Adrenal gland (tissue), 5 donors: ENCODE measurements at regions not wholly inside any gene's neighbourhood (a gene's known extent, or its start where the extent isn't known, plus 50 kb on each side); places are given as distances from the start of the nearest gene placed in this dataset.

ENCODE experiments used
- POLR2A ChIP-seq, 2 donors: fragments of 450-650 bp; IDR thresholded peaks; one replicate each; pipeline ENCODE4 v1.6.1; 2017; ENCODE audit warnings: antibody characterized with exemption in 2 of 2, mild to moderate bottlenecking in 2 of 2, moderate library complexity in 1 of 2
- TF ChIP-seq, protein P1 (sequence below), 6 experiments: fragments of 450-650 bp in 4 of 6; fragments of 200-600 bp in 2 of 6; sonication (generic) in 1 of 6; IDR thresholded peaks; 1 replicate in 5 of 6; 2 replicates in 1 of 6; pipeline versions ENCODE4 v1.5.1 to v1.8.0; 2016 to 2021; ENCODE audit warnings: antibody characterized with exemption in 6 of 6, mild to moderate bottlenecking in 2 of 6, moderate library complexity in 1 of 6
- donor health status: DM: no; HTN: no; CAD: no.

DNA sequence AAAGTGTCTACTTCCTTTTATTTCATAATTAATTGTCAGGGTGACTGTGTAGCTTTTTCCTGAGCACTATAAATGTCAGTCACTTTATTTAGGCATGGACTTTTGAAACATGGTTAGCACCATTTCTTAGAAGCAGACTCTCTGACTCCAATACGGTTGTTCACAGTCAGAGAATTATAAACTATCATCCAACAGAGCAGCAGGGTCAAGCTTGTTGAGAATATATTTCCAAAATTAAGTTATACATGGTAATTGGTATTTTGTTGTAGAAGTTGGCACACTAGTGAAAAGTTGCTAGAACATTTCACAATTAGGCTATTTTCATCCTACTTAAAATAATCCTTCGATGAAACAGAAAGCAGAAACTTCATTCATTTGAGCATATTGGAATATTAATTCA lies 1155.5 kb upstream of the IGFBP7 start:
- TF ChIP-seq, protein P1, sequence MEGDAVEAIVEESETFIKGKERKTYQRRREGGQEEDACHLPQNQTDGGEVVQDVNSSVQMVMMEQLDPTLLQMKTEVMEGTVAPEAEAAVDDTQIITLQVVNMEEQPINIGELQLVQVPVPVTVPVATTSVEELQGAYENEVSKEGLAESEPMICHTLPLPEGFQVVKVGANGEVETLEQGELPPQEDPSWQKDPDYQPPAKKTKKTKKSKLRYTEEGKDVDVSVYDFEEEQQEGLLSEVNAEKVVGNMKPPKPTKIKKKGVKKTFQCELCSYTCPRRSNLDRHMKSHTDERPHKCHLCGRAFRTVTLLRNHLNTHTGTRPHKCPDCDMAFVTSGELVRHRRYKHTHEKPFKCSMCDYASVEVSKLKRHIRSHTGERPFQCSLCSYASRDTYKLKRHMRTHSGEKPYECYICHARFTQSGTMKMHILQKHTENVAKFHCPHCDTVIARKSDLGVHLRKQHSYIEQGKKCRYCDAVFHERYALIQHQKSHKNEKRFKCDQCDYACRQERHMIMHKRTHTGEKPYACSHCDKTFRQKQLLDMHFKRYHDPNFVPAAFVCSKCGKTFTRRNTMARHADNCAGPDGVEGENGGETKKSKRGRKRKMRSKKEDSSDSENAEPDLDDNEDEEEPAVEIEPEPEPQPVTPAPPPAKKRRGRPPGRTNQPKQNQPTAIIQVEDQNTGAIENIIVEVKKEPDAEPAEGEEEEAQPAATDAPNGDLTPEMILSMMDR (IDR thresholded peaks at IDR 0.05): no peak
- TF ChIP-seq POLR2A (IDR thresholded peaks at IDR 0.05): no peak
